Esophagus muscularis mucosa (tissue), 4 donors: ENCODE measurements at regions not wholly inside any gene's neighbourhood (a gene's known extent, or its start where the extent isn't known, plus 50 kb on each side); places are given as distances from the start of the nearest gene placed in this dataset.

Experiments used
- DNase-seq: peaks from one replicate; pipeline ENCODE4 v3.0.0-alpha.2; 2017; ENCODE audit errors: extremely low spot score
- H3K27ac ChIP-seq, 4 donors: fragments of 200-600 bp; sonication (generic); replicated peaks in 1 of 4; 1 replicate in 3 of 4; 2 replicates in 1 of 4; pipeline ENCODE4 v1.5.1; 2016 to 2019; ENCODE audit warnings: mild to moderate bottlenecking in 1 of 4
- H3K27me3 ChIP-seq, 4 donors: fragments of 200-600 bp; sonication (generic); one replicate each; pipeline versions ENCODE4 v1.5.1 to v1.6.0; 2016 to 2019
- H3K36me3 ChIP-seq, 4 donors: fragments of 200-600 bp; sonication (generic); one replicate each; pipeline ENCODE4 v1.5.1; 2016 to 2019
- H3K4me1 ChIP-seq, 4 donors: fragments of 200-600 bp; sonication (generic); one replicate each; pipeline ENCODE4 v1.5.1; 2016 to 2019
- H3K4me3 ChIP-seq, 4 donors: fragments of 200-600 bp; sonication (generic); 1 replicate in 2 of 4; 2 replicates in 2 of 4; pipeline ENCODE4 v1.5.1; 2016 to 2019; ENCODE audit warnings: mild to moderate bottlenecking in 4 of 4, moderate library complexity in 1 of 4
- H3K9me3 ChIP-seq, 4 donors: fragments of 200-600 bp; sonication (generic); 1 replicate in 3 of 4; 2 replicates in 1 of 4; pipeline ENCODE4 v1.5.1; 2016 to 2019
- CTCF ChIP-seq, 3 experiments: fragments of 200-600 bp in 2 of 3; fragments of 450-650 bp in 1 of 3; sonication (generic) in 2 of 3; IDR thresholded peaks; one replicate each; pipeline ENCODE4 v1.5.1; 2017 to 2019; ENCODE audit warnings: antibody characterized with exemption in 3 of 3, mild to moderate bottlenecking in 2 of 3, moderate library complexity in 1 of 3
- EP300 ChIP-seq: sonication (generic); formaldehyde crosslinking; IDR thresholded peaks from one replicate; pipeline ENCODE4 v1.6.1; 2017; ENCODE audit warnings: antibody characterized with exemption
- POLR2A ChIP-seq: fragments of 450-650 bp; IDR thresholded peaks from one replicate; pipeline ENCODE4 v1.6.1; 2017; ENCODE audit warnings: antibody characterized with exemption, moderate library complexity, mild to moderate bottlenecking, low read depth
- POLR2AphosphoS5 ChIP-seq, 2 donors: sonication (generic); formaldehyde crosslinking; IDR thresholded peaks; one replicate each; pipeline ENCODE4 v1.6.1; 2017; ENCODE audit warnings: antibody characterized with exemption in 2 of 2
- WGBS: methylation state at CpG from one replicate; pipeline ENCODE4 v1.1.5; 2018; 5-methylcytosine and 5-hydroxymethylcytosine counted together
- intact Hi-C: fragments of 100-400 bp; cut with DNase I; formaldehyde crosslinking; loops from one replicate; pipeline ENCODE4 v1.15.1; 2023

GRCh38 chr11:106493751-106494150 is 416.3 kb downstream of the AASDHPPT start:
- intact Hi-C loops: no loop called here
- Histone ChIP-seq H3K4me1 (no peaks in the 10 kb centered on the region), H3K27ac (no peak overlapping the region), H3K9me3 (peaks cover 0 to 3% (median 0%) of the 10 kb centered on the region in 4 donors), H3K36me3 (no peaks in the 10 kb centered on the region), H3K4me3 (no peak overlapping the region), H3K27me3 (no peaks in the 10 kb centered on the region)
- no peak for DNase-seq
- no peak for TF ChIP-seq EP300
- no peak for TF ChIP-seq CTCF (IDR thresholded peaks at IDR 0.05)
- TF ChIP-seq POLR2A: no peak
- TF ChIP-seq POLR2AphosphoS5 (IDR thresholded peaks at IDR 0.05): no peak
- WGBS: 29% methylated on average over 1 of the region's 1 CpG

GRCh38 chr11:106495046-106495445 is 417.6 kb downstream of the AASDHPPT start:
- intact Hi-C loops: no loop called here
- Histone ChIP-seq H3K27ac (no peak overlapping the region), H3K36me3 (no peaks in the 10 kb centered on the region), H3K27me3 (no peaks in the 10 kb centered on the region), H3K9me3 (no peaks in the 10 kb centered on the region), H3K4me1 (no peaks in the 10 kb centered on the region), H3K4me3 (no peak overlapping the region)
- no peak for TF ChIP-seq POLR2A
- no peak for TF ChIP-seq EP300
- no peak for TF ChIP-seq CTCF (IDR thresholded peaks at IDR 0.05)
- no peak for TF ChIP-seq POLR2AphosphoS5 (IDR thresholded peaks at IDR 0.05)
- no peak for DNase-seq

- Histone ChIP-seq H3K4me1 (no peaks in the 10 kb centered on the region), H3K4me3 (no peak overlapping the region), H3K27ac (no peak overlapping the region), H3K9me3 (no peaks in the 10 kb centered on the region), H3K36me3 (no peaks in the 10 kb centered on the region), H3K27me3 (no peaks in the 10 kb centered on the region)
- DNase-seq: no peak
- TF ChIP-seq POLR2A (no peak), CTCF (IDR thresholded peaks at IDR 0.05) (no peak), EP300 (no peak)
- intact Hi-C loops: no loop called here
- 43% methylated on average over 2 of the region's 2 CpGs for WGBS
These were observed 419.2 kb downstream of the AASDHPPT start for GRCh38 chr11:106496677-106497076.

- Histone ChIP-seq H3K4me1 (no peaks in the 10 kb centered on the region), H3K27me3 (no peaks in the 10 kb centered on the region), H3K27ac (no peak overlapping the region), H3K36me3 (no peaks in the 10 kb centered on the region), H3K9me3 (no peaks in the 10 kb centered on the region), H3K4me3 (no peak overlapping the region)
- intact Hi-C loops: no loop called here
- DNase-seq: no peak
- TF ChIP-seq POLR2A (no peak), CTCF (IDR thresholded peaks at IDR 0.05) (no peak), POLR2AphosphoS5 (IDR thresholded peaks at IDR 0.05) (no peak)
- WGBS: 90% methylated on average over 9 of the region's 9 CpGs
These were observed 419.9 kb downstream of the AASDHPPT start for GRCh38 chr11:106497321-106497720.

- DNase-seq: no peak
These were observed 420.4 kb downstream of the AASDHPPT start for GRCh38 chr11:106497822-106498221.

More at GRCh38 chr11:106497822-106498221, 420.4 kb downstream of the AASDHPPT start:
- no peak for TF ChIP-seq CTCF (IDR thresholded peaks at IDR 0.05)
- no peak for TF ChIP-seq POLR2A
- no peak for TF ChIP-seq POLR2AphosphoS5 (IDR thresholded peaks at IDR 0.05)
- intact Hi-C loops: no loop called here
- Histone ChIP-seq H3K4me1 (no peaks in the 10 kb centered on the region), H3K27me3 (no peaks in the 10 kb centered on the region), H3K9me3 (no peaks in the 10 kb centered on the region), H3K4me3 (no peak overlapping the region), H3K27ac (no peak overlapping the region), H3K36me3 (no peaks in the 10 kb centered on the region)
- WGBS: 78% methylated on average over 2 of the region's 2 CpGs
